SU-DHL-6 (cell line): ENCODE measurements at regions not wholly inside any gene's neighbourhood (a gene's known extent, or its start where the extent isn't known, plus 50 kb on each side); places are given as distances from the start of the nearest gene placed in this dataset.

Experiments used
- EZH2phosphoT487 ChIP-seq: fragments of 200-600 bp; sonication (generic), shearing (Covaris generic); conservative IDR thresholded peaks from 2 replicates; pipeline ENCODE4 v1.6.1; 2018; ENCODE audit warnings: mild to moderate bottlenecking, antibody characterized with exemption, low read length, moderate library complexity, mixed read lengths
- TF ChIP-seq, protein P1 (sequence below): fragments of 200-600 bp; sonication (generic); IDR thresholded peaks from one replicate; pipeline ENCODE4 v1.5.1; 2017; ENCODE audit warnings: antibody characterized with exemption, mild to moderate bottlenecking, low read length, moderate library complexity; ENCODE audit not compliant: insufficient read depth, poor library complexity, severe bottlenecking

DNA sequence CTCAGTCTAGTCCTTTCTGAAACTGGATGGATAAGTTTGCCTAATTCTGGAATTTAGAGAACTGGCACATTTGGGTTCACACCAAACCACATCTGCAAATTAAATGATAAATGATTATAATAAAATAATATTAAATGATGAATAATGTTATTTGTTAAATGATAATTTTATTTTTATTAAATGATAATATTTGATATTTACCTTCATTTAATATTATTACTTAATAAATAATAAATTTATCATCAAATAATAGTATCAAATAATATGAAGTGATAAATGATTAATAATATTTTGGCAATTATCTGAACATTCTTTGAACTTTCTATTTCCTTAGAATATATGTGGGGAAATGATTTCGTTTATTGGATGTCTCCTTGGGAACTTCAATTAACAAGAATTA is 1604.2 kb downstream of the STIM2 start:
- TF ChIP-seq, protein P1, sequence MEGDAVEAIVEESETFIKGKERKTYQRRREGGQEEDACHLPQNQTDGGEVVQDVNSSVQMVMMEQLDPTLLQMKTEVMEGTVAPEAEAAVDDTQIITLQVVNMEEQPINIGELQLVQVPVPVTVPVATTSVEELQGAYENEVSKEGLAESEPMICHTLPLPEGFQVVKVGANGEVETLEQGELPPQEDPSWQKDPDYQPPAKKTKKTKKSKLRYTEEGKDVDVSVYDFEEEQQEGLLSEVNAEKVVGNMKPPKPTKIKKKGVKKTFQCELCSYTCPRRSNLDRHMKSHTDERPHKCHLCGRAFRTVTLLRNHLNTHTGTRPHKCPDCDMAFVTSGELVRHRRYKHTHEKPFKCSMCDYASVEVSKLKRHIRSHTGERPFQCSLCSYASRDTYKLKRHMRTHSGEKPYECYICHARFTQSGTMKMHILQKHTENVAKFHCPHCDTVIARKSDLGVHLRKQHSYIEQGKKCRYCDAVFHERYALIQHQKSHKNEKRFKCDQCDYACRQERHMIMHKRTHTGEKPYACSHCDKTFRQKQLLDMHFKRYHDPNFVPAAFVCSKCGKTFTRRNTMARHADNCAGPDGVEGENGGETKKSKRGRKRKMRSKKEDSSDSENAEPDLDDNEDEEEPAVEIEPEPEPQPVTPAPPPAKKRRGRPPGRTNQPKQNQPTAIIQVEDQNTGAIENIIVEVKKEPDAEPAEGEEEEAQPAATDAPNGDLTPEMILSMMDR = no peak
- no peak for TF ChIP-seq EZH2phosphoT487
